ENCODE measurements at regions not wholly inside any gene's neighbourhood (a gene's known extent, or its start where the extent isn't known, plus 50 kb on each side); places are given as distances from the start of the nearest gene placed in this dataset.
"Not testable (repeated sequence)": the region's sequence is repeated elsewhere in the genome, so short reads cannot be mapped to it uniquely, and the experiment has no call there.

DNA sequence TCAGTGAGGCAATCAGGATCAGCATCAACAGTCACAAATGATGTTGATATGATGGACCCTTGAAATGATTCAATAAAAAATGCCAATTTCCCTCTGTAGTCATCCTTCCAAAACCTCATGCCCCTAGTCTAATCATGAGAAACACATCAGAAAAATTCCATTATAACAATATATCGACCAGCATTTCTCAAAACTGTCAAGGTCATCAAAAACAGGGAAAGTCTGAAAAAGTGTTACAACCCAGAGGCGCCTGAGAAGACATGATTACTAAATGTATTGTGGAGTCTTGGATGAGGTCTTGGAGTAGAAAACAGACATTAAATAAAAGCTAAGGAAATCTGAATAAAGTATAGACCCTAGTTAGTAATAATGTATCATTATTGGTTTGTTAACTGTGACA lies 133.8 kb downstream of the SLC35B3 start:
- Histone ChIP-seq H3K36me3 (ENCODE audit: control insufficient read depth in 4 of 4, insufficient read depth in 4 of 4, low read length in 4 of 4) (no peaks in the 10 kb centered on the region), H3K27me3 (ENCODE audit: control insufficient read depth in 3 of 3, insufficient read depth in 3 of 3, low read length in 2 of 3) (no peaks in the 10 kb centered on the region), H3K9ac (ENCODE audit: insufficient read depth in 1 of 2, low read length in 2 of 2) (no peak overlapping the region), H3K4me3 (no peak overlapping the region), H3K4me1 (ENCODE audit: control insufficient read depth in 5 of 5, insufficient read depth in 5 of 5, low read length in 5 of 5) (no peaks in the 10 kb centered on the region), H3K9me3 (ENCODE audit: control insufficient read depth in 4 of 4, insufficient read depth in 3 of 4, low read length in 3 of 4) (no peaks in the 10 kb centered on the region), H3K27ac (ENCODE audit: low read depth in 1 of 2, low read length in 1 of 2) (no peak overlapping the region)
- 82 to 85% methylated on average over 2 of the region's 2 CpGs for WGBS, 2 donors
- ATAC-seq (ENCODE audit: insufficient read depth, low FRiP score) (no peak), DNase-seq (no peak)
- TF ChIP-seq, protein P1, sequence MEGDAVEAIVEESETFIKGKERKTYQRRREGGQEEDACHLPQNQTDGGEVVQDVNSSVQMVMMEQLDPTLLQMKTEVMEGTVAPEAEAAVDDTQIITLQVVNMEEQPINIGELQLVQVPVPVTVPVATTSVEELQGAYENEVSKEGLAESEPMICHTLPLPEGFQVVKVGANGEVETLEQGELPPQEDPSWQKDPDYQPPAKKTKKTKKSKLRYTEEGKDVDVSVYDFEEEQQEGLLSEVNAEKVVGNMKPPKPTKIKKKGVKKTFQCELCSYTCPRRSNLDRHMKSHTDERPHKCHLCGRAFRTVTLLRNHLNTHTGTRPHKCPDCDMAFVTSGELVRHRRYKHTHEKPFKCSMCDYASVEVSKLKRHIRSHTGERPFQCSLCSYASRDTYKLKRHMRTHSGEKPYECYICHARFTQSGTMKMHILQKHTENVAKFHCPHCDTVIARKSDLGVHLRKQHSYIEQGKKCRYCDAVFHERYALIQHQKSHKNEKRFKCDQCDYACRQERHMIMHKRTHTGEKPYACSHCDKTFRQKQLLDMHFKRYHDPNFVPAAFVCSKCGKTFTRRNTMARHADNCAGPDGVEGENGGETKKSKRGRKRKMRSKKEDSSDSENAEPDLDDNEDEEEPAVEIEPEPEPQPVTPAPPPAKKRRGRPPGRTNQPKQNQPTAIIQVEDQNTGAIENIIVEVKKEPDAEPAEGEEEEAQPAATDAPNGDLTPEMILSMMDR (IDR thresholded peaks at IDR 0.05; ENCODE audit: control extremely low read depth, extremely low read depth), result no peak

DNA sequence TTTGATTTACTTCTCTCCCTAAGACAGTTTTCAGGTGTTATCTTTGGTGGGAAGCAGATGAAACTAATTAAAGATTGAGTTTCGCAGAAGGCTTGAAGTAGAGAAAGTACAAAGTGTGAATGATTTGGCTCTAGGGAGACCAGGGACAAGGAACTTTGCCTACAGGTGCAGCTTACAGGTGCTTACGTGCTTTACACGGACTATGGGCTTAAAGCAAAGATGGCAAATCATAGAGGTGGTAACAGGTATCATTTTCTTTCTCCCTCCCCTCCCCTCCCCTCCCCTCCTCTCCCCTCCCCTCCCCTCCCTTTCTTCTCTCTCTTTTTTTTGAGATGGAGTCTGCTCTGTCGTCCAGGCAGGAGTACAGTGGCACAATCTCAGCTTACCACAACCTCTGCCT lies 136.3 kb downstream of the SLC35B3 start:
- Histone ChIP-seq H3K4me3 (no peak overlapping the region), H3K4me1 (ENCODE audit: control insufficient read depth in 5 of 5, insufficient read depth in 5 of 5, low read length in 5 of 5) (no peaks in the 10 kb centered on the region), H3K27ac (ENCODE audit: low read depth in 1 of 2, low read length in 1 of 2) (no peak overlapping the region), H3K27me3 (ENCODE audit: control insufficient read depth in 3 of 3, insufficient read depth in 3 of 3, low read length in 2 of 3) (no peaks in the 10 kb centered on the region), H3K9ac (ENCODE audit: insufficient read depth in 1 of 2, low read length in 2 of 2) (no peak overlapping the region), H3K9me3 (ENCODE audit: control insufficient read depth in 4 of 4, insufficient read depth in 3 of 4, low read length in 3 of 4) (peaks cover 0 to 11% (median 0%) of the 10 kb centered on the region in 4 donors), H3K36me3 (ENCODE audit: control insufficient read depth in 4 of 4, insufficient read depth in 4 of 4, low read length in 4 of 4) (no peaks in the 10 kb centered on the region)
- DNase-seq, result no peak
- TF ChIP-seq, protein P1 (IDR thresholded peaks at IDR 0.05; ENCODE audit: control extremely low read depth, extremely low read depth), result no peak
- WGBS, 2 donors, result 75 to 84% methylated on average over 4 of the region's 4 CpGs
- ATAC-seq (ENCODE audit: insufficient read depth, low FRiP score), result no peak

DNA sequence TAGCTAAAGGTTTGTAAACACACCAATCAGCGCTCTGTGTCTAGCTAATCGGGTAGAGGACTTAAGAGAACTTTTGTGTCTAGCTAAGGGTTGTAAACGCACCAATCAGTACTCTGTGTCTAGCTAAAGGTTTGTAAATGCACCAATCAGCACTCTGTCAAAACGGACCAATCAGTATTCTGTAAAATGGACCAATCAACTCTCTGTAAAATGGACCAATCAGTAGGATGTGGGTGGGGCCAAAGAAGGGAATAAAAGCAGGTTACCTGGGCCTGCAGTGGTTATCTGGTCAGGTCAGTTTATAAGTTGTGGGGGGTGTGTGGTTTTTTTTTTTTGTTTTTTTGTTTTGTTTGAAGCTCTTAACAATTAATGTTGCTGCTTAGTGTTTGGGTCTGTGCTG lies 152.4 kb downstream of the SLC35B3 start:
- H3K27ac ChIP-seq (ENCODE audit: low read depth in 1 of 2, low read length in 1 of 2); H3K36me3 ChIP-seq (ENCODE audit: control insufficient read depth in 4 of 4, insufficient read depth in 4 of 4, low read length in 4 of 4); H3K9ac ChIP-seq (ENCODE audit: insufficient read depth in 1 of 2, low read length in 2 of 2); H3K9me3 ChIP-seq (ENCODE audit: control insufficient read depth in 4 of 4, insufficient read depth in 3 of 4, low read length in 3 of 4); H3K4me1 ChIP-seq (ENCODE audit: control insufficient read depth in 5 of 5, insufficient read depth in 5 of 5, low read length in 5 of 5); ATAC-seq (ENCODE audit: insufficient read depth, low FRiP score); H3K27me3 ChIP-seq (ENCODE audit: control insufficient read depth in 3 of 3, insufficient read depth in 3 of 3, low read length in 2 of 3); DNase-seq; H3K4me3 ChIP-seq: not testable (repeated sequence)
- 90 to 96% methylated on average over 4 of the region's 4 CpGs for WGBS, 2 donors

DNA sequence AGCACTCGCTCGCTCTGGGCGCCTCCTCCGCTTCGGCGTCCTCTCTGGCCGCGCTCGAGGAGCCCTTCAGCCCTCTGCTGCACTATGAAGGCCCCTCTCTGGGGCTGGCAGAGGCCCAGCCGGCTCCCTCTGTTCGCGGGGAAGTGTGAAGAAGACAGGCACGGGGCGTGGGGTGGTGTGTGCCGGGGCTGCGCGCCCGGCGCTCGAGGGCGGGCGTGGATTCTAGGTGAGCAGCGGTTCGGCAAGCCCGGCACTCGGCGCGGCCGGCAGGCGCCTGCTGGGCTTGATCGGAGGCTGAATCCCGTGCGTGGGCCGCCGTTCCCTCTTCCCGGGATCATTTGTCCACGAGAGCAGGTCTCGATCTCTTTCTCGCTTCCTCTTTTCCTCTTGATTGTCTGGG lies 153.0 kb downstream of the SLC35B3 start:
- DNase-seq, result no peak
- no peak for ATAC-seq (ENCODE audit: insufficient read depth, low FRiP score)

More for the DNA sequence above, 153.0 kb downstream of the SLC35B3 start:
- 97% methylated on average over 37 to 39 of the region's 39 CpGs for WGBS, 2 donors
- Histone ChIP-seq H3K27ac (ENCODE audit: low read depth in 1 of 2, low read length in 1 of 2) (no peak overlapping the region), H3K4me3 (no peak overlapping the region), H3K4me1 (ENCODE audit: control insufficient read depth in 5 of 5, insufficient read depth in 5 of 5, low read length in 5 of 5) (no peaks in the 10 kb centered on the region), H3K36me3 (ENCODE audit: control insufficient read depth in 4 of 4, insufficient read depth in 4 of 4, low read length in 4 of 4) (no peaks in the 10 kb centered on the region), H3K9me3 (ENCODE audit: control insufficient read depth in 4 of 4, insufficient read depth in 3 of 4, low read length in 3 of 4) (no peaks in the 10 kb centered on the region), H3K9ac (ENCODE audit: insufficient read depth in 1 of 2, low read length in 2 of 2) (no peak overlapping the region), H3K27me3 (ENCODE audit: control insufficient read depth in 3 of 3, insufficient read depth in 3 of 3, low read length in 2 of 3) (no peaks in the 10 kb centered on the region)
- TF ChIP-seq, protein P1 (IDR thresholded peaks at IDR 0.05; ENCODE audit: control extremely low read depth, extremely low read depth), result no peak

All from lung (tissue), 11 donors.